Loucy (cell line): ENCODE measurements at regions not wholly inside any gene's neighbourhood (a gene's known extent, or its start where the extent isn't known, plus 50 kb on each side); places are given as distances from the start of the nearest gene placed in this dataset.

Experiments
- CTCF ChIP-seq: fragments of 200-600 bp; sonication (generic); conservative IDR thresholded peaks from 2 replicates; pipeline ENCODE4 v1.5.1; 2014; ENCODE audit warnings: mild to moderate bottlenecking, antibody characterized with exemption, low read length
- EZH2phosphoT487 ChIP-seq: fragments of 200-600 bp; IDR thresholded peaks from 2 replicates; pipeline ENCODE4 v1.6.1; 2018; ENCODE audit warnings: antibody characterized with exemption, mild to moderate bottlenecking, moderate library complexity, borderline replicate concordance

- TF ChIP-seq CTCF (no peak), EZH2phosphoT487 (no peak)
Measured at GRCh38 chr5:15183520-15183919, 311.9 kb upstream of the ANKH start.
